Activated CD8-positive, alpha-beta memory T cell treated with anti-CD3 and anti-CD28 coated beads, Interleukin-2, amount 50 U/mL, for 1 hour (primary cell): ENCODE measurements at regions not wholly inside any gene's neighbourhood (a gene's known extent, or its start where the extent isn't known, plus 50 kb on each side); places are given as distances from the start of the nearest gene placed in this dataset.

ENCODE experiments used
- DNase-seq: peaks from one replicate; pipeline ENCODE4 v3.0.0-alpha.2; 2020; ENCODE audit errors: extremely low read depth

DNA sequence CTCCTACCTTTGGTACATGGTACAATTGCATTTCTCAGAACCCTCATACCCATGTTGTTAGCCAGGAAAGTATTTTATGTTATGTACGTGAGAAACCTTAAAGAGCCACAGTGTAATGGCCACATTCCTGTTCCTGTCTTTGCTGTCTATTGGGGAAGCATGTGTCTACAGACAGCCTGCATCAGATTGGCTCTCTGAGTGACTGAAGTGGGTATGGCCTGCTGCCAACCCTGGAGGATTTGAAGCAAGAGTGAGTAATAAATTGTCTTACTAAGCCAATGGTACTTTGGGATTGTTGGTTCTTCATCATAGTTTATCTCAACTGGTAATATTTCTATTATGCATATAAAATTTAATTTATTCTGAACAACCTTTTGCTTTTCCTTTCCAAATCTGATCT lies 574.1 kb downstream of the LMO7 start:
- no peak for DNase-seq

DNA sequence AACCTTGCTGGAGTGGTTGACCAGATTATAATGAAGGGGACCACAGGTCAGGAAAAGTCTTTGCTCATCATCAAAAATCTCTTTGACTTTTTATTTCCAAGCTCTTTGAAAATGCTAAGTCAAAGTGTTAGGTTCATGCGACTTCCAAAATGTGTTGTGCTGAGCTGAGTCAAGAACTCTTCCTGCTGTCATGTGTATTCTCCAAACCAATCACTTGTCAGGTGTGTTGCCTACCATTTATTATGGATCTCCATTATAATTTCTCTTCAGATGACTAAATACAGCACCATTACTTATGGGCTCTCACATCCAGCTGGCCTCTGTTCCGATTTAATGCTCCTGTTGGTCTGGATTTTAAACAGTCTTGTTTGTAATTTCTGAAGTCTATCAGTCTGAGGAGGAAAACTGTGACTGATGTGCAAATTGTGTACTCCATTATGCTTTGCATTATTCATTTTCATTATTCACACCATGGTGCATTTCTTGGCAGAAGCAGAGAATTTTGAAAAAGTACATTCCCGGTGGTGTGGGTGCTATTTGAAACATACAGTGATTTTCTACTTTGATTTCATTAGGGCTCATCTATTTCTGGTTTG lies 562.5 kb downstream of the LMO7 start:
- no peak for DNase-seq

DNA sequence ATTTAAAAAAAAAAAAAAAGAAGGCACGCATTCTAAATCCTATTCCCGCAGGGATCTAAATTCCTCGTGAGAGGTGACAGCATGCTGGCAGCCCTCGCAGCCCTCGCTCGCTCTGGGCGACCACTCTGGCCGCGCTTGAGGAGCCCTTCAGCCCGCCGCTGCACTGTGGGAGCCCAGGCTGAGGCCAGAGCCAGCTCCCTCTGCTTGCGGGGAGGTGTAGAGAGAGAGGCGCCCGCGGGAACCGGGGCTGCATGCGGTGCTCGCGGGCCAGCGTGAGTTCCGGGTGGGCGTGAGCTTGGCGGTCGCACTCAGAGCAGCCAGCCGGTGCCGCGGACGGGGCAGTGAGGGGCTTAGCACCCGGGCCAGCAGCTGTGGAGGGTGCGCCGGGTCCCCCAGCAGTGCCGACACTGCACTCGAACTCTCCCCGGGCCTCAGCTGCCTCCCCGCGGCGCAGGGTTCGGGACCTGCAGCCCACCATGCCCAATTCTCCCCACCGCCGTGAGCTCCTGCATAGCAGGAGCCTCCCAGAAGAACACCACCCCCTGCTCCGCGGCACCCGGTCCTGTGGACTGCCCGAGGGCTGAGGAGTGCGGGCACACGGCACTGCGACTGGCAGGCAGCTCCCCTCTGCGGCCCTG lies 553.9 kb downstream of the LMO7 start:
- no peak for DNase-seq

DNA sequence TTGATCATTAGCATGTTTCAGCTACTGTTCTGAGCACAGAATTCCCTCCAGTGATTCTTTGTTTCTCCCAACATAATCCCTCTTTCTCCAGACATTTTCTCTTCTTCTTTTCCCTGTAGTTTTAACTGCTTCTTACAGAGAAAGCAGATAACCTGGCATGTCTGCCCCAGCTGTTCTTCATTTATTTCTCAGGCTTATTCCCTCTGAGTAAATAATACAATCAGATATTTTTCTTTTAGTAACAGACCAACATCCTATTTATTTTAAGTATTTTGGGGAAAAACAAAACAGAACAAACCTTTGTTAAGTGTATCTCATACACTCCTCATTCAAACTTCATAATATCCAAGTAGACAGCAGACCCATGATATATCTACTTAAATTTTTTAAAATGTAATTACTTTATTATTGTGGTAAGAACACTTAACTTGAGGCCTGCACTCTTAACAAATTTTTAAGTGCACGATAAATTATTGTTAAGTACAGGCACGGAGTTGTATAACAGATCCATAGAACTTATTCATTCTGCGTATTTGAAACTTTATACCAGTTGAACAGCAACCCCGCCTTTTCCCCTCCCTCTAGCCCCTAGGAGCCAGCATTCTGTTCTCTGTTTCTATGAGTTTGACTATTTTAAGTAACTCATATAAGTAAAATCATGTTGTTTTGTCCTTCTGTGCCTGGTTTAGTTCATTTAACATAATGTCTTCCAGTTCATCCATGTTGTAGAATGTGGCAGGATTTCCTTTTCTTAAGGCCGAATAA lies 540.0 kb downstream of the LMO7 start:
- no peak for DNase-seq

DNA sequence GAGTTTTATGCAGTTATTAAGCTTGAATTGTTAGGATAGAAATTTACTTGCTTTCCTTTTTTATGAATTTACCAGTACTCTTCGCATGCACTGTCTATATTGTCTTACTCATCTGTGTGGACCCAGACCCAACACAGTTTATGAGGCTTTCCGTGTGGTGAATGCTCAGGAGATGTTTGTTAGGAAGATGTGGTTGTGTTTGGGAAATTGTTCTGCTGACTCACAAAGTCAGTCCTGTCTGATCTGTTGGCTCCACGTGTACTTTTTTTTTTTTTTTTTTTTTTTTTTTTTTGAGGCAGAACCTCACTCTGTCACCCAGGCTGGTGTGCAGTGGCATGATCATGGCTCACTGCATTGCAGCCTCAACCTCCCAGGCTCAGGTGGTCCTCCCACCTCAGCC lies 532.5 kb downstream of the LMO7 start:
- no peak for DNase-seq

DNA sequence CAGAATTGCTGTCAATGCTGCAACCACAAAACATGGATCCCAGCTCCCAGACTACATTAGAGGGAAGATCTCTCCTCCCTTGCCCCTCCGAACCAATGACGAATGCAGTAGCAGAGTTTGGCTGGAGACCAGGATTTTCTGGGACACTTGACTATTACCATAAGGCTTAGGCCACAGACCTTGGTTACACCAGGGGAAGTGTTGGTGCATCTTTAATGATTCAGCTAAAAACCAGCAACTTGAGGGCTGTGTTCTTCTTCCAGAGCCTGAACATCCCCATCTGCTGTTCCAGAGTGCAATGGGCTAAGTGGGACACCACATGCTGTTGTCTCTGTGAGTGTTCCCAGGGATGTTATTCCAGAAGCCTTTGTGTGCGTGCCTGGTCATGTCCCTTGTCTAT lies 528.2 kb downstream of the LMO7 start:
- no peak for DNase-seq

DNA sequence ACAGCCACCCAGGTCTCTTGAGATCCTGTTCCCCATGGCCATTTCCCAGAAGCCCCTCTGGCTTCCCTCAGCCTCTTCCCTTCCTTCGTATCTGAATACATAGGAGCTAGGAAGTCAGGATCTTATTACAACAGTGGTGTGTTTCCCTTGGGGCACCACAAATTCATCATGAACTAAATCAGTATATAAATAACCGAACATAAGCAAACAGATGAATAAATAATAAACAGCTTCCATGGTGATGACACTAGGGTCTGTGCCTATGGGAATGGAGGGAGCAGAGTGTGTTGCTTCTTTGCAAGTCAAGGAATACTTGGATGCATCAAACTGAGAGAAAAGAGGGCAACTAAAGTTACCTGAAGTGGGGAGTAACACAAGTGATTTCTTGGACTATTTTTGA lies 527.6 kb downstream of the LMO7 start:
- DNase-seq = no peak

DNA sequence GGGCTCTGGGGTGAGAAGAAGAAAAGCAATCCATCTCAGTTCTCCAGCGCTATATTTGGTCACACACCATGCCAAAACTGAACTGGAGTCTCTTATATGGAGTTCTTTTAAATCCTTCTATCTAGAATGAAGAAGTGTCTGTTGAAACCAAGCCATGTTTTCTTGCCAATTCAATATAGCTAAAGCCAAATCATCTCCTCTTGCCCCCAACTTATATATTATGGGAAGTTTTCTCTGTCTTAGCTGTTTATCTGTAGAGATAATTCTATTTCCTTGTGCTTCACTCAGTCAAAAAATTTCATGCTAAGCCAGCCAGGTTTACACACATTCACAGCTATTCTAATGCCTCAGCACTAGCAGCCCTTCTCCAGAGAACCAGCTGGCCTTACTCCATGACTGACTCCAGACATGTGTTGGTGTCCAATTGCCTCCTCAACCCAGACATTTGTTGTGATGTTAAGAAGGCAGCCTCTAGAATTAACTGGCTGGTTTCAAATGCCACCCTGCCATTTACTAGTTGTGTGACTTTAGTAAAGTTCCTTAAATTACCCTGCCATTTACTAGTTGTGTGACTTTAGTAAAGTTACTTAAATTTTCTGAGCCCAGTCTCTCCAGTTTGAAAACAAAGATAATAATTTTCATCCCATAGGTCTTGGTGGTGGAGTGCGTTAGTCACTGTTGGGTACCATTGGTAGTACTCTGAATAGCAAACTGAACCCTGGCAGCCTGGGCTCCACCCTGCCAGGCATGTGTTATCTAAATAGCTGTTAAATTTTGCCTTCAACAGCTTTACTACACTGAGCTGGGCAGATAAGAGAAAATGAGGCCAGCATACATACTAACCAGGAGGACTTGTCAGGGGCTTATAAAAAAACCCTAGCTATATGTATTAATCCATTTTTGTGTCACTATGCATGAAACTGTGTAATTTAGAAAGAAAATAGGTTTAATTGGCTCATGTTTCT lies 525.1 kb downstream of the LMO7 start:
- DNase-seq = no peak

DNA sequence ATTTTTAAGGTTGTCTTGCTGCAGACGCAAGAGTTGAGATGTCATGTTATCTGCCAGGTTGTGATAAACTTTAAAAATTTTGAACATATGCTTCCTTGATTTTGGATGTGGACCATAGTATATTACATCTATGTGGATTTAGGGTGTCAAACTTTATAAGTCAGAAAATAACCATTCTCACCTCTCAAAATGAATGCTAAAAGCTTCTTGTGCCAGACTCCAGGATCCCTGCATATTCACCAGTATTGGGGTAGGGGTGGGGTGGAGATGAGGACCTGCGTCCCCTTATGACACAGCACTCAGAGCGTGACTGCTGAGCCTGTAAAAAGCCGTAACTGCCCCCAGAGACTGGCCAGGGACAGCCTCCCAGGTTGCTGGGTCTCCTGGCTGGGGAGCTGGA lies 524.4 kb downstream of the LMO7 start:
- DNase-seq = no peak

DNA sequence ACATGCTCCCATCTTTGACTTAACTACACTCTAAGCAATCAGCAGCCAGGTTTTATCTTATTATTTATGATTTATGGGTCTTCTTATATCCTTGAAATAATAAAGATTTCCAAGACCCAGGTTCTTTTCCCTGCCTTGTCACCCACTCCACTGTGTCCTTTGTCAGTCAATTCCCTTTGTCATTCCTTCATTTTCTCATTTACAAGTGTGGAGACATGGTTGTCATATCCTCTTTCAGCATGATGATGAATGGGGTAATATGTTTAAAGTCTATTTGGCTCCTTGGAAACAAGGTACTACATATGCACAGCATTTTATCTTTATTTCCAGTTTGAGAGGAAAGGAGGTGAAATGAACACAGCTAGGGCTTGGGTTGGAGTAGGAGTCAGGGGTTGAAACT lies 521.8 kb downstream of the LMO7 start:
- no peak for DNase-seq

DNA sequence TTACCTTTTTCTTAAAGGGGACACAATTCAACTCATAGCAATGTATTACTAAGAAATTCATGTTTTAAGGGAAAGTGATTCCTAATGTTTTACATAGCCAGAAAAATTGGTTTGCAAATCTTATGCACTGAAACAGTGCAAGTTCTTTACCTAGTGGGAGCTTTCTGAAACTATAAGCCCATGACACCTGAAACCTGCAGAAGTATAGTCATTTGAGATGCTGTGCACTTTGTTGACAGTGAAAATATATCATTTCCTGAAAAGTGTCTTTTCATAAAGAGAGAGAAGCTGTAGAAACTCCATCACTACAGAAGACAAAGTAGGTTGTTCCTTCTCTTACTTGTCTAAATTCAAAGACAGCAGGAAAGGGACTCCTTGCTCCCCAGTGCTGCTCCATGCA lies 517.1 kb downstream of the LMO7 start:
- DNase-seq = no peak

DNA sequence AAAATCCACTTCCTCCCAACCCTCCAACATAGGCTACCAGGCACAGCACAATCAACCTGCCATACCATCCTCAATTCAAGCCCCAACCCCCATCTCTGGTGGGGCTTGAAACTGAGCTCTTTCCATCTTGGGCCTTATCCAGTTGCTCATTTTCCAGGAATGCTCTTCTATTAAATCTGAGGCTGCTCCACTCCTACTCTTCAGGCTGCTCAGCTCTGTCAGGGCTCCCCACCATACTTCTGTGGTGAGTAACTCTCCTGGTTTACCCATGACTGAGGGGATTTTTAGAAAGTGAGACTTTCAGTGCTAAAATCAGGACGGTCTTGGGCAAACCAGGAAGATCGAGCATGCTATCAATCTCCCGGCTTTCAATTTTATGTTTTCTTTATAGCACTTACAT lies 512.8 kb downstream of the LMO7 start:
- DNase-seq = no peak

DNA sequence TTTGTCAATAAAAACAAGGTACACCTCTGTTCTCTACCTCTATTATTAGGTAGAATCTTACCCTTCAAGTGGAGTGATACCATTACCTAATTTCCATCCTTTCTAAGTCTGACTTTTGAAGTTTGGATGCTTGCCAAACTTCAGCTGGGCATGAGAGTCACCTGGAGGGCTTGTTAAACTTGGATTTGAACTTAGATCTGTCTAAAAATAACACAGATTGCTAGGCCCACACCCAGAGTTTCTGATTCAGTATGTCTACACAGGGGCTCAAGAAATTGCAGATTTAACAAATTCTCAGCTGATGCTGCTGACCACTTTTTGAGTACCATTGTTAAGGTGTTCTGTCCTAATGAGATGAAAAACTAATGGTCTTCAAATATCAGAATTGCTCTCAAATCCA lies 512.2 kb downstream of the LMO7 start:
- no peak for DNase-seq

DNA sequence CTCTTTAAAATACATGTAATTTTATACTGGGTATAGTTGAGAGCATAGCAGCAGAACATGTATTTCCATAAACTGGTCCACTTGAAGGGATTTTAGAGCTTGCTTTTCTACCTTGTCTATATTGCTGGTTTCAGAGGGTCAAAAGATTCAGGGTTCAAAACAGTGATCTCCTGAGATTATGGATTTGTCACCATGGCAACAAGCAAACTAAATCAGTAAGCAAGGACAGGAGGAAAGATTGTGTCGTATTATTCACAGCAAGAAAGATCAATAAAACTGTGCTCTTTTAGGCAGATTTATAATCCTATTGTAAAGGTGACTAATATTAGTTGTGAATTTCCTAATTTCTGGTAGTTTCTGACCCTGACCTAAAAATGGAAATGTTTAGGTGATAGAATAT lies 496.4 kb downstream of the LMO7 start:
- DNase-seq = no peak

DNA sequence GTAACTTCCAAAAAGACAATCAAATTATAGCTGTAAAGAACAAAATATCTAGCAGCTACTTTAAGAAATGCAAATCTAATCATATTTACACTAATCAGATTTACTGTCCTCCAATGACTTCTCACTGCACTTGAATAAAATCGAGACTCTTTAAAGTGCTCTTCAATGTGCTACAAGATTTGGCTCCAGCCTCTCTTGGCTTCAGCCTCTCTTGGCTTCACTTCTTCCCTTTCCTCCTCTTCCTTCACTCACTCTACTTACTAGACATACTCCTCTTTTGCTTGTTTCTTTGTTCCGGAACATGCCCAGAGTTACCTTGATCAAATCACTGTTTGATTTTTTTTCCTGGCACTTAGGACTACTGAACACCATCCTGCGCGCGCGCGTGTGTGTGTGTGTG lies 495.4 kb downstream of the LMO7 start:
- no peak for DNase-seq

DNA sequence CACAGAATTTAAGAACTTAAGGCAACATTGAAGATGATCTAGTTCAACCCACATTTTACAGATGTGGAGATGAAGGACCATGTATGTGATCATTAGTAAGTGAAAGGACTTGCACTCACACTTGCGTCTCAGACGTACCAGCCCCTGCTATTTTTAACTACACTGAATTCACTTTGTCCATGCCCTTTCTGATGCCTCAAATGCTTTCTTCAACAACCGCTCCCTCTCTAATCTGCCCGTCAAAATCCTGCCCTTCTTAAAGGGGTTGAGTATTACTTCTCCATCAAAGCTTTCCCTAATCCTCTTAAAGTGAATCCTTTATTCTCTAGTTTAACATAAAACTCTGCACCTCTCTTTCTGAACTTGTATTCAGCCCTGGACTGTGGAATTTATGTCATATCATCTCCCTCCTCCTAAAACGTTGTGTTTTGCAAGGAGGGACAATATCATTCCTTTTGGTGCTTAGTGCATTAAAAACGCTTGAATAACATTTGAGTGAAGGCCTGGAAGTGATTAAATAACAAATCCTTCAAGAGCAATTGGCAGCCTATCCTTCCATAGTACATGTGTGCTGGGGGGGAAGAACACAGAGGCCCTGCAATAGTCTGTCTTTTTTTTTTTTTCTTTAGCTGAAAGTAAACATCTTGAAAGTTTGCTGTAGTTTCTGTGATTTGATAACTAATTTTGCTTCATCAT lies 493.3 kb downstream of the LMO7 start:
- no peak for DNase-seq

DNA sequence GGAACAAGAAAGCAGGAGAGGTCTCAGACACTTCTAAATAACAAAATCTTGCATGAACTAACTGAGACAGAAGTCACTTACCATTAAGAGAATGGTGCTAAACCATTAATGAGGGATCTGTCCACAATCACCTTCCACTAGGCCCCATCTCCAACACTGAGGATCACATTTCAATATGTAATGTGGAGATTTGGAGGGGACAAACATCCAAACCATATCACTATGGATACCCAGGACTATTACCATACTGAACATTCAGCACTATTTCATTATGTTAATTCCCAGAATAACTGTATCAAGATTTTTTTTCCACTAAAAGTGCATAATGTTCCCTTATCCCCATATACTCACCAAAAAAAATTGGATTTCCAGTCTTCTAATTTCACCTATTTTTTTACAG lies 491.8 kb downstream of the LMO7 start:
- DNase-seq = no peak

DNA sequence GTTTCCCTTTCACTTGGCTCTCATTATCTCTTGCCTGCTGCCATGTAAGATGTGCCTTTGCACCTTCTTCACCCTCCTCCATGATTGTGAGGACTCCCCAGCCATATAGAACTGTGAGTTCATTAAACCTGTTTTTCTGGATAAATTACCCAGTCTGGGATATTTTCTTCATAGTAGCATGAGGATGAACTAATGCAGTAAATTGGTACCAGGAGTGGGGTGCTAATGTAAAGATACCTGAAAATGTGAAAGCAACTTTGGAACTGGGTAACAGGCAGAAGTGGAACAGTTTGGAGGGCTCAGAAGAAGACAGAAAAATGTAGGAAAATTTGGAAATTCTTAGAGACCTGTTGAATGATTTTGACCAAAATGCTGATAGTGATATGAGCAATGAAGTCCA lies 487.4 kb downstream of the LMO7 start:
- no peak for DNase-seq

DNA sequence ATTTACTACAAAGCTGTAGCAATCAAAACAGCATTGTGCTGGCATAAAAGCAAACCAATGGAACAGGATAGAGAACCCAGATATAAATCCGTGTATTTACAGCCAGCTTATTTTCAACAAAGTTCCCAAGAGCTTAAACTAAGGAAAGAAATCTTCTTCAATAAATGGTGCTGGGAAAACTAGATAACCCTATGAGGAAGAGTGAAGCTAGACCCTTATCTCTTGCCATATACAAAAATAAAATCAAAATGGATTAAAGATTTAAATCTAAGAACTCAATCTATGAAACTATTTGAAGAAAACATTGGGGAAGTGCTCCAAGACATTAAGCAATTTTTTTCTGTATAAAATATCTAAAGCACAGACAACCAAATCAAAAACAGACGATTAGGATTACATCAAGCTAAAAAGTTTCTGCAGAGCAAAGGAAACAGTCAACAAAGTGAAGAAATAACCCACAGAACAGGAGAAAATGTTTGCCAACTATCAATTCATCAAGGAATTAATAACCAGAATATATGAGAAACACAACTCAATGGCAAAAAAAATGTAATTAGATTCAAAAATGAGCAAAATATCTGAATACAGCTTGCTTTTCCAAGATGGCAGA lies 480.7 kb downstream of the LMO7 start:
- DNase-seq = no peak

DNA sequence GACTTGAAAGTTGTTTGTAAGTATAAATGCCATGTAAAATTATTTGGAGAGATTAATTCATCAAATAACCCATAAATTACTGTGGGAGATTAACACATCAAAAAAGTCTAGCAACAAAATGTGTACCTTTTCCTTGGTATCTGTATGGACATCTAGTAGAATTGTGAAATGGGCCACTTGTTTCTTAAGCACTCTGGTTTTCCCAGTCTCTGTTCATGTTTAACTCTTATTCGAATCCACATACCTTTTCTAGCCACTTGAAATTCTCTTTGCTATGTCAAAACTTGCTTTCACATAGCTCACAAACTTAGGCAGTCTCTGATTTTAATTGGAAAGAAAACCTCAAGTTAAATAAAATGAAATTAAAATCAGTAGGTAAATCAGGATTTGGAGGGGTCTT lies 470.6 kb downstream of the LMO7 start:
- no peak for DNase-seq

DNA sequence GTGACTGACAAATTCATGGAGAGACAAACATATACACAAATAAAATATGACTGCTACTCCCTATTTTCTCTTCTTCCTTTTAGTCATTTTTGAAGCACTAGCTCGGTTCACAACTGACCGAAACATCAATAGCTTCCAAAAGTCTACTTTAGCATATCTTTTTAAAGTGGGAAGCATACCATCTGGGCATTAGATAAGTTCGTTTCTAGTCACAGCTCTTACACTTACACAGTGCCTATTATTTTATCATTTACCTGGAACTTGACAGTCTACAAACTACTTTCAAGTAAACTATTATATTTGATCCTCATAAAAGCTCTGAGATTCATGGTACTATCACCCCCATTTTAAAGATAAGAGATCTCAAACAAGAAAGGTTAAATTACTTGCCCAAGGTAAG lies 458.5 kb downstream of the LMO7 start:
- no peak for DNase-seq
